ENCODE measurements at regions not wholly inside any gene's neighbourhood (a gene's known extent, or its start where the extent isn't known, plus 50 kb on each side); places are given as distances from the start of the nearest gene placed in this dataset.

DNA sequence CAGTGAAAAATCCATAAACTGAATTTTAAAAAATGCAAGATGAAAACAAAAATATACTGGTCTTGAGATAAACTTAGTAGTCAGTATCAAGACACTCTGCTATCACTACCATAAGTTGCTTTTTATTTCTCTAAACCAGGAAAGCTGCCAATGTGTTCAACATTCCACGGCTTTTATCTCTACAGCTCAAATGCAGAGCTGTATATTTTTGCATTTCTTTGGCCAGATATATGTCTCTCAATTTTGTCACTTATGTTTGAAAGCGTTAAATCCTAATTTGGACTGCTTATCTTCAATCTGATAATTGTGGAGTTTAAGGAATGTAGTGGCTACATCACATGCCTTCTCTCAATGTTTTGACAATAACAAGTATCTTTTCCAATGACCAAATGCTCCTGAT lies 609.5 kb downstream of the EPHA4 start:
- no peak for DNase-seq

DNA sequence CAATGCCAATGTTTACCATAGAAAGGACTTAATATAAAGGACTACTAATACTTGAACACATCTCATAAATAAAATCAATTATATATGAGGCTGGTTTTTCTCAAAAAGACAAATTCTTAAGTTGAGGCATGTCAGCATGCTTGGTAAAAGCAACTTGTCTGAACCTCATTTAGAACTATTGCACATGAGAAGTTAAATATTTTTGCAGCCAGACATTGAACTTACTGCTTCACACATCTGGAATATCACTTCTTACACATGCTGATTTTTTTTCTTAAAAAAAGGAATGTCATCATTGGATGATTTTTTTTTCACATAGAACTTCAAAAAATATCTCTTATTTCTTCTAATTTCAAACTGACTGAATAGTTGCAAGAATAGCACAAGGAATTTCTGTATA lies 609.0 kb downstream of the EPHA4 start:
- no peak for DNase-seq

DNA sequence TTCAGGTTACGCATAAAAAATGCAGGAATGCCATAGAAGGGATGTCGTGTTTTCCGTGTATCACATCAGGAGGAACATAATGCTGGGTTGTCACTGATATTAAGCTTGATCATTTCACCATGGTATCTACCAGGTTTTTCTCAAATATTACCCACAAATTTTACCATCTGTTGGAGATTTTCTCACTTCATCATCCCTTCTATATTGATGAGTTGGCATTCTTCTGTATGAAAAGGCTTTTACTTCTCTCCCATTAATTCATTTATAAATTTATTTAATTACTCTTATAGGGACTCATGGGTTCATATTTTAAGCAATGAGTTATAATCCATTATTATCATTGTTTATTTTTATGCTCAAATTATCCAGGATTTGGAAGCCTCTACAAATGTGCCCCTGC lies 608.2 kb downstream of the EPHA4 start:
- DNase-seq: no peak

DNA sequence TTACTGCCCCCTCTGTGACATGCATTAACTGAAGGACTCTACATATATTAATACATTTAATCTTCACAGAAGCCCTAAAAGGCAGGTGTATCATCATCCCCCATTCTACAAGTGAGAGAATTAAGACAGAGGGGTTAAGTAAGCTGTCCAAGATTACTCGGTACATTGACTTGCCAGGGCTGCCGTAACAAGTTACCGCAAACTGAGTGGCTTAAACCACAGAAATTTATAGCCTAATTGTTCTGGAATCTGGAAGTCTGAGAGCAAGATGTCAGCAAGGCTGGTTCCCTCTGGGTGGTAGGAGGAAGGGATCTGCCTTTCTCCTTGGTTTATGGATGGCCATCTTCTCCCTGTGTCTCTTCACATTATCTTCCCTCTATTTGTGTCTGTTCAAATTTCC lies 605.5 kb downstream of the EPHA4 start:
- DNase-seq: no peak

DNA sequence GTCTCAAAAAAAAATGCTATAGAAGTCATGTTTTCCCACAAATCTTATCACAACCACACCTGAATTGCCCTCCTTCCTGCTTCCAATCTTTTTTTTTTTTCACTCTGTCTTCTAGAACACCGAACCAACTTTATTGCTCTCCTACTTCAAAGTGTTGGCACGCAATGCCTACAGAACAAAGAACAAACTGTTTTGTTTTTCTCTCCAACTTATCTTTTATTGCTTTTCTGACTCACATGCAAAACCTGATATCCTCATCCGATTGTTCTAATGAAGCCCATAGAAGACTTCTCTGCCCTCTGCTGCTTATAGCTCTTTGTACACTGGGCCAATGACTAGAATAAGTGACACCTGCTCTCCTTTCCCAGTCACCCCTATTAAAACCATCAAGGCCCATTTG lies 602.8 kb downstream of the EPHA4 start:
- DNase-seq: no peak

DNA sequence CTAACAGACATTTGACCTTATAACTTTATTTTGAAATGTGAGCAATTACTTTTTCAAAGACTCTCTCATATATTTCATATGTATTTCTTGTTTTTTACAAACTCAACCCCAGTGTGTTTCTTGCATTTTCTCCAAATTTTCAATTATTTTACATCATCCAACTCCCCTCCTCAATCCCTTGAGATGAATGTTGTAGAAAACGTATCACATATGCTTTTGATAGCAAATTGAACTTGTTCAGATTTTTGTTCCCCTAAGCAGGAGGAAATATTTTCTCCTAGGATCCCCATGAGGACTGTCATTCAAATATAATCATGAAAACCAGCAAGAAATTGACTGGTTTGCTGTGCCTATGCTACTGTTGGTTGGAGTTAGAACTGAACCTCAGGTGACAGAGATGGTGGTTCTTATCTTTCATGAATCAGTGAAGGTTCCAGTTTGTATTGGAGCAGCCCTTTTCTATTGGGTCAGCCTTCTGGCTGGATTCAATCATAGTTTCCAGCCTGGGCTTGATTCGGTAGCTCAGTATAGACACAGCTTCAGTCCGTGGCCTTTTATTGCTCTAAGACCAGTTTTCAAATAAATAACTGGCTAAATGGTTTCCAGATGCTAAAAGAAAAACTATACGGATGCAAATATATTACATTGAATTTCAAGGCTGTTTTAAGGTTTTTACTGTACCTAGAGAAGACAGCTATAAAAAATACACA lies 591.0 kb downstream of the EPHA4 start:
- no peak for DNase-seq

DNA sequence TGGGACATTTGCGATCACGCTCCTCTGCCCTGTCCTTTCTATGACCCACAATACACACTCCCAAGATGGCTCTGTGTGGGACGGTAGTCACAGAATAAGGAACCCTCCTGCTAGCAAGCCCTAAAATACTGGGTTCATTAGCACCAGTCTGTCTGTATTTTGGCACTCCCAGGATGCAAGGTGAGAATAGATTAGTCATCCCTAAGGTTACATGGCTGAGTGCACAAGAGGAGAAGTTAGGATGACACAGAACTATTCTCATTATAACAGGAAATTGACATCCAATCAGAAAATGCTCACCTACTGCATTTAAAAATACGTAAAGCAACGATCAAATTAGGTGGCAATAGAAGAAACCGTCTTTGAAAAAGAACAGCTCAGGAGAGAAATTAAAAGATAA lies 590.2 kb downstream of the EPHA4 start:
- DNase-seq: no peak

DNA sequence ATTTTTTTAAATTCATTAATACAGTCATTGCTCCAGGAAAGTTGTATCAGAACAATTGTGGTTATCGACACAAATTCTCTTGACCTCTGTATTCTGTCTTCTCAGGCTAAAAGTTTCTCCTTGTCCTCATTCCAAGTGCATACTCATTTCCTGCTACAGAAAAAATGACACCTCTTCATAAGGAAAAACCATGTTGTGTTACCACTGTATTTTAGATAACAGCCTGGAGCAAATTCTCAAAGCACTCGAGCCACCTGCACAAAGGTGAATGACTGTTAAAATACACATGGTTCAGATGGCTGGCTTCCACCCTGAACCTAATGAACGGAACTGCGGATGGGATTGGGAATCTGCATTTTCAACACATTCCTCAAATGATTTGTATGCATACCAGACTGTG lies 586.5 kb downstream of the EPHA4 start:
- DNase-seq: no peak

DNA sequence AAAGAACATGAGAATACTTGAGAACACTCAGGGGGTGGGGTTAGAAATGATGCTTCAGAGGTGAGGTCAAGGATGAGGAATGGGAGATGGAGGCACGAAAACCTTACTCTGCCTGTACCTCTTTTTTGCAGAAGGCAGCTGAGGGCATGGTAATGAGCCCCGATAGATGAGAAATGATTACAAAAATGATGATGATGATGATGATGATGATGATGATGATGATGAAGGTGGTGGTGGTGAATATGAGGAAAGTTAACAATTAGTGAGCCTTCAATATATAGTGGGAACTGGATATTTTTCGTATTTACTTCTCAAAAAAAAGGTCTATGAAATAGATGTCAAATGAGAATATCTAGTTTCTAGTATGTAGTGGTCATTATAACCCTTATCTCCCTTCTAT lies 584.3 kb downstream of the EPHA4 start:
- DNase-seq: no peak

DNA sequence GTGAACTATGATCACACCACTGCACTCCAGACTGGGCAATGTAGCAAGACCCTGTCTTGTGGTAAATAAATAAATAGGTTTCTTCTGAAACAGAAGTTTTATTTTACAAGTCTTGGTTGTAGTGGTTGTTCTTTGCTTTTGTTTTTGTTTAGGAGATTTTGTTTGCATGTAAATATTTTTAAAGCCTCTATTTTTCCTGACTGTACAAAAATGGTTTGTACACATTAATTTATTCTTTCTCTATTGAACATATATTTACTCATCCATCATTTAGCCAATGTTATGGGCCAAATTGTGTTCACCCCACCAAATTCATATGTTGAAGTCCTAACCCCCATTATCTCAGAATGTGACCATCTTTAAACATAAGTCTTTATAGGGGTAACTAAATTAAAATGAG lies 580.1 kb downstream of the EPHA4 start:
- DNase-seq: no peak

DNA sequence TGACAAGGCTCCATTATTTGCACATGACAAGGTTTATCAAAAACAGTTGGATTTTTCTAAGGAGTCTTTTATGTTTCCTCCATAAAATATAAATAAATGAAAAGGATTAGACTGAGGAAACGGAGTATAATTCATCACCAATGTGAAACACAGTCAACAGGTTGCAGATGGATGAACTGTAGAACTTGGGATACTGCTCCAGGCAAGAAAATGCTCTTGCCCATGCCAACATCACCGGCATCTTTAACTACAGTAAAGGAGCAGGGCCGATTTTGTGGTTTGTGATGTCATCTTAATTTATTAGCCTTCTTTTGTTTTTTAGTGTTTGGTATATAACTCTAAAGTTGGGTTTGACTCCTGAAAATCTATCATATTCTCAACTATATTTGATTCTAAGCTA lies 577.3 kb downstream of the EPHA4 start:
- no peak for DNase-seq

DNA sequence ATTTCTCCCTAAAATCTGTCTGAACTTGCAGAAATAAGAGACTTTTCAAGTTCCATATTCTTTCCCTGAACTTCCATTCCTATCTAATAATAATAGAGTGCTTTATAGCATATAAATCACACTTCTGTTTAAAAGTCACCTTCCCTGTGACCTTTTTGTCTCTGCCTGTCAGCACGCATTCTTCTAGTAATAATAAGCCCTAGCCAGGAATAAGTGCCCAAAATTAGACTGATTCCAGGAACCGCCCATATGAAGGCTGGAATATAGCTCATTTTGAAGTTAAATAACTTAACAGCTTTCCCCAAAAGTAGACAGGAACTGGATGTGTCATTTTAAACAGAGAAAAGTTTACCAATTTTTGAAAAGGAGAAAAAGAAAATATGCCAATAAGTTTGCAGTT lies 576.5 kb downstream of the EPHA4 start:
- no peak for DNase-seq

DNA sequence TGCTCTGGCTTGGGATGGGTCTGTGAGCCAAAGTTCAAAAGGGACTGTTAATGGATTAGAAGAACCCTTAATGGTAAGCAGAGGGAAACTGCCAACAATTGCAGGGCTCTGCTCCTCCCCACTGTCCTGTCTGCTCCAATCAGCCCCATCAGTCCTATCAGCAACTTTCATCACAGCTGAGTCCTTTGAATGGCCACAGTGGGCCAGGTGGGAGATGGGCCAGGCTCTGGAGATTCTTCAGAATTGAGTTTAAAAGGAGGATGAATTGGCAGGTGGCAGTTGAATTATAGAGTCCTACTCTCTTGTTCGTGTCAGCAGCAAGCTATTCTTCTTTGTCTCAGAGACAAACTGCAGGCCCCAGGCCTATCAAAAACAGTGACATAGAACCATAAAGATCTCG lies 573.9 kb downstream of the EPHA4 start:
- no peak for DNase-seq

DNA sequence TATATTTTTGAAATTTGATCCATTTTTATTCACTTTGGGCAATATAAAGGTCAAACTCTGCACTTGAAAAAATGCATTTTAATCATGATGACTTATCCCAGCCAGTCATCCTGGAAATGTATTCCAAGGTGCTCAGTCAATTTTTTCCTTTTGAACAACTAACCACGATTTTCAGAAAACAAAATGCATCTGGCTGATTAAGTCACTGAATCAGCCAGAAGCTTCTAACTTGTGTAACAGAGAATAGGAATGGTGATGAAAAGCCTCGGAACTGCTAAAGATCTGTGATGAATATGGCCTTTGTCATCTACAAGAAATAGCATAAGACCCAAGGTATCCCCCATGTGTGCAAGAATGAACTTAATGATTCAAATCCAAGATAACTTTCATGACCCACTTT lies 572.7 kb downstream of the EPHA4 start:
- no peak for DNase-seq

DNA sequence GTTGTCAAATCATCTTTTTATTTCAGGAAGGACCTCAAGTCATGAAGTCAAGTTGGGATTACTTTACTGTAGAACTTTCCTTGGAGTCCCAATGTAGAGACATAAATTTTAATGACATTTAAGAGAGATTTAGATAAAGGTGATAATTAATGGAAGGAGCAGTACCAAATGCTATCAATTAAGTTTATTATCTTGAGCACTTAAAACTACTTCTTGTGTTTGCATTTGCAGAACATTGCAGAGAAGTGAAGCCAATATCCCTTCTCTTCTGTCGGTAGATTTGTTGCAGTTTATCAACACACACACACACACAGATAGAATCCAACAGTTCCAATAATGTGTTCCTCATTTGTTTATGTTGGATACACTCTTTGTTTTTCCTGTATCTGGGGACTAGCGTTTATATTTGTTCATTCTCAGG lies 570.7 kb downstream of the EPHA4 start:
- no peak for DNase-seq

DNA sequence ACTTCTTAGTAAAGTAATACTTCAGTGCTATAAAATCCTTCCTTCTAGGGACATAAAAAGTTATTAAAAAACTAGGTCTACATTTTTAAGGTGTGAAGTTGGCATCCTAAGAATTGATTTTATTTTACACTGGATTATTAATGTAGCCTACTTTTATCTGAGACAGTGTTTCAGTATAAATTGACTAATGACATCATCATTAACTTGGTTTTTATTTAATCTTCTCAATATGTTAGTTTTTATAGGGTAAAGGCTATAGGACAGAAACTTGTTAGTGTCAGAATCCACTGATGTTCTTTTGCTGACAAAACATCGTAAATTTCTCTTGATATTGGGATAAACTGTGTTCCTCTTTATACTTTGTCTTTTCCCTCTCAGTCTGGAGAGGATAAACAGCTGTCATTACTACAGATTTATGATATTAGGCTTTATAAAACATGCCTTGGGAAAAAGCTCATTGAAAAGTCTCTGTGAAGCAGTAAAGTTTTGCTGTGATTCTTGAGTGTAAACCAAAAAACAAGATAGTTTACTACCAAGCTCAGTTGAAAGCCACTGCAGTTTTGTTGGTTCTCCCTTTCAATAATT lies 569.9 kb downstream of the EPHA4 start:
- DNase-seq: no peak

DNA sequence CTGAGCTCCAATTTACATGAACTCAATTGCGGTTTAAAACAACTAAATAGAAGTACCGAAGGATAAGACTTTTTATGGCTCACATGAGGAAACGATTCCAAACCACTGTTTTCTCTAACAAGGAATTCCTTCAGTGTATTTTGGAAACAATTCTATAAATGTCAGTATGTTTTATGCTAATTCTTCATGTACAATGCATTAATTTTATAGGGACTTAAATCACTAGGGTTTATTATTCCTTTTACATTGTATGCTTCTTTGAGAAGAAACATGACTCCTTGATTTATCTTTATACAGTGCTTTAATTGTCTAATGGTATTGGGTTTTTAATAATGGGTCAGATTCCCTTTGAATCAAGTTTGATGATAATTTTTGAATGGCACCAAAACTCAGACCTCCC lies 566.8 kb downstream of the EPHA4 start:
- no peak for DNase-seq

DNA sequence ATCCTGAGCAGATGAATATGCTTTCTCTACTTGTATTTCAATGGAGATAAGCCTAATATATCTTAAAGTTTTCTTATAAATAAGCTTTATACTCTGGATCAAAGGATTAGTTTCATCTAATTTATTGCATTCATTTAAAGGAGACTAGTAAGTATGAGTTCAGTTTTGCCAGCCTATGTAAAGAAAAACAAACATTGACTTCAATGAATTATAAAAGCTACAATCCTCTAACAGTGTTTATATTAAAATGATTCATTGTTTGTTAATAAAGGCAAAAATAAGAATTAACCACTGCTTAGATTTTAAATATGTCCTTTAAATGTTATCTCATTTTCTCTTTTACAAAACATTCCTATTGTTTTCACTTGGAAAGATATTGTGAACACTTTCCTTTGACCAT lies 566.0 kb downstream of the EPHA4 start:
- DNase-seq: no peak

DNA sequence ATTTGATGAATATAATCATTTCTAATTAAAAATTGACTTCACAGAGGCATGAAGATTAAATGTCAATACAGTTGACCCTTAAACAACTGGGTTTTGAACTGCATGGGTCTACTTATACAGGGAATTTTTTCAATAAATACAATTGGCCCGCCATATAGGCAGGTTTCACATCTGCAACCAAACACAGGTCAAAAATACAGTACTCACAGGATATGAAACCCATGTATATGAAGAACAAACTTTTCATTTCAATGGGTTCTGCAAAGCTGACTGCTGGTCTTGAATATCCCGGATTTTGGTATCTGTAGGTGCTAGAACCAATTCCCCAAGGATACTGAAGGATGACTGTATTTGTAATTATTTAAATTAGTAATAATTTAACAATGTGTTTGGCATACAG lies 555.6 kb downstream of the EPHA4 start:
- DNase-seq: no peak

DNA sequence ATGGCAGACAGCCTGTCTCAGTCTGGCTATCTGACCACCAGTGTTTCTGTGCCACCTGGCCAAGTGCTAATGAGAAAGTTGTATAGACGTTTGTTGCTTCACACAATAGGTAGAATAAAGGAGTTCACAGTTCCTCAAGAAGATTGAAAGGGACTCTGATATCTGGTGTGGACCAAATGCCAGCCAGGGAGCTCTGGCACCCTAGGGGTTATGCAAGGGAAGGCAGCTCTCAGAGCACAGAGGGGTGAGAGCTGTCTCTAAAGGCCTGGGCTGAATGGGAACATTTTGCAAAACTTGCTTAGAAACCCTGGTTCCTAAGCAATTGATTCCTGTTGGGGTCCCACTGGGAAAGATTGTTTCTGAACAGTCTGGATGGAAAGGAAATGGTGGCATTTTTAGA lies 553.8 kb downstream of the EPHA4 start:
- no peak for DNase-seq

DNA sequence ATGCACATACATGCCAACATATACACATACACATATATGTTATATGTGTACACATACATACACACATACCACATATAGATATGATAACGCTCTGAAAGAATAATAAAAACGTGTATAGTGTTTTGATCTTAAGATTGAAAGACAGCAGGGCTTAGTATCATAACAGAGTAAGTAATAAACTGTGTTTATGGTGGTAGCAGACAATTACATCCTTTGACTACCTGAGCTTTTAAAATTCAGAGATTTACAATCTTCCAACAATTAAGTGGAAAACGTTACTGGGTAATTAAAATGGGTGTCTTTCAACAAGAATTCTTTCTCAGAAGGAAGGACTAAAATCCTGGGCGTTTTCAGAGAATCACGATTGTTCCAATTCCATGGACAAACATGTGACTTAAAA lies 552.4 kb downstream of the EPHA4 start:
- no peak for DNase-seq

DNA sequence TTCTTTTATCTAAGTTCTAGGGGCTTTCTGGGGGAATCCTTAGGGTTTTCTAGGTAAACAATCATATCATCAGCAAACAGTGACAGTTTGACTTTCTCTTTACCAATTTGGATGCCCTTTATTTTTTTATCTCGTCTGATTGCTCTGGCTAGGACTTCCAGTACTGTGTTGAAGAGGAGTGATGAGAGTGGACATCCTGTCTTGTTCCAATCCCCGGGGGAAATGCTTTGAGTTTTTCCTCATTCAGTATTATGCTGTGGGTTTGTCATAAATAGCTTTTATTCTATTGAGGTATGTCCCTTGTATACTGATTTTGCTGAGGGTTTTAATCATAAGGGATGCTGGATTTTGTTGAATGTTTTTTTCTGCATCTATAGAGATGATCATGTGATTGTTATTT lies 549.5 kb downstream of the EPHA4 start:
- no peak for DNase-seq

DNA sequence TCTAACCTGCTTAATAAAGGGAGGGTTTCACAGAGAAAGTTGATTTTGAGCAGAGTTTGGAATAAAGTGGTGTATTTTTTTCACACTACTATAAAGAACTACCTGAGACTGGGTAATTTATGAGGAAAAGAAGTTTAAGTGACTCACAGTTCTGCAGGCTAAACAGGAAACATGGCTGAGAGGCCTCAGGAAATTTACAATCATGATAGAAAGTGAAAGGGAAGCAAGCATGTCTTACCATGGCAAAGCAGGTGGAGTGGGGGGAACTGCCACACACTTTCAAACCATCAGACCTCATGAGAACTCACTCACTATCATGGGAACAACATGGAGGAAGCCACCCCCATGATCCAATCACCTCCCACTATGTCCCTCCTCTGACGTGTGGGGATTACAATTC lies 546.7 kb downstream of the EPHA4 start:
- DNase-seq: no peak

DNA sequence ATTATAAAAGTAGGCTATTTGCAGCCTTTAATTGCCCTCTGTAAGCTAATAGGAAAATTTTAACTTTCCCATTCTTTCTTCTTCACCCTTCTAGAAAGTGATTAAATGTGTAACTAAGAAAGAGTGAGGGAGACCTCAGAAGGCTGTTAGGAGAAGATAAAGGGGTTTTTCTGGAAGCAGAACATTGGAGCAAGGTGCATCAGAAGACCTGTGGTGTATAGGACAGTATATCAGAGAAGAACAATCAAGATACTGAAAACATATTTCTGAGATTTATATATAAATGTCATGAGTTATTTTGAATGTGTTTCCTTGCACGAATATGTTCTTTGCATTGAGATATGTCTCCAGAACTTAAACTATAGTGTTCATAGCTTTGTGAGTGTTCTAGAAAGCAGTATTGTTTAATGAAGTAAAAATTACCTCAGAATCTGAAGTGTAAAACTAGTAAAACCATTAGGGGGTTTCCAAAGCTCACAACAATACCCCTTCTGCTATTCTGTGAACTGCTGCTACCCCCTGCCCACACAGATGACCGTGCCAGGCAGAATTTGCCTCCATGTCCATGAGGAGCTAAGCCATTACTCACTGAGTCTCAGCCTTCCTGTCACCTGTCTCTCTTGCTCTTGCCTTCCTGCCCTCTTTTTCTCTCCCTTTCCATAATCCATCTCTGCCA lies 537.9 kb downstream of the EPHA4 start:
- no peak for DNase-seq

DNA sequence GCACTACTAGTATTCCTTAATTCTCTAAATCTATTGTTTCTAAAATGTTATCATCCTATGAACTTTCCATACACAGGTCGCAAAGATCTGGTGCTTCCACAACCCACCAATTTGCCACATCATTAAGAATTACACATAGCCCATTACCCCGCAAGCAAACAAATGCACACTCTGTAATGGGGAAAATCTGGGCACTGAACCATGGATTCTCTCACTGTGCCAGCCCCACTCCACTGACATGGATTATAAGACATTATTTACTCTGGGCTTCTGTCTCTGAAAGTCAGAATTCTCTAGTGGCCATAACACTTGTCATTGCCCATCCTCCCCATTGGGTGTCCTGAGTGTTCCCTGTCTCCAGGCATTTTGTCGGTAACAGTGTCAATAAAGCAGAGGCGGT lies 537.1 kb downstream of the EPHA4 start:
- DNase-seq: no peak

Data from inflammatory macrophage treated with lipopolysaccharide for 4 hours (primary cell).